NCI-H1930 (cell line): ENCODE measurements at regions not wholly inside any gene's neighbourhood (a gene's known extent, or its start where the extent isn't known, plus 50 kb on each side); places are given as distances from the start of the nearest gene placed in this dataset.

ENCODE experiments used
- DNase-seq, 2 experiments: peaks; one replicate each; lab custom pipeline; 2025; lab: John Stamatoyannopoulos, UW

DNA sequence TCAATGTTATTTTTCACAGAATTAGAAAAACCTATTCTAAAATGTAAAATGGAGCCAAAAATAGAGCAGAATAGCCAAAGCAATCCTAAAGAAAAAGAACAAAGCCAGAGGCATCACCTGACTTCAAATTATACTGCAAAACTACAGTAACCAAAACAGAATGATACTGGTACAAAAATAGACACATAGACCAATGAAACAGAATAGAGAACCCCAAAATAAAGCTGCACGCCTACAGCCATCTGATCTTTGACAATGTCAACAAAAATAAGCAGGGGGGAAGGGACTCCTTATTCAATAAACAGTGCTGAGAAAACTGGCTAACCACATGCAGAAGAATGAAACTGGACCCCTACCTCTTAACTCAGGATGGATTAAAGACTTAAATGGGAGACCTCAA is 65.8 kb upstream of the PDE4D start:
- DNase-seq = no peak

DNA sequence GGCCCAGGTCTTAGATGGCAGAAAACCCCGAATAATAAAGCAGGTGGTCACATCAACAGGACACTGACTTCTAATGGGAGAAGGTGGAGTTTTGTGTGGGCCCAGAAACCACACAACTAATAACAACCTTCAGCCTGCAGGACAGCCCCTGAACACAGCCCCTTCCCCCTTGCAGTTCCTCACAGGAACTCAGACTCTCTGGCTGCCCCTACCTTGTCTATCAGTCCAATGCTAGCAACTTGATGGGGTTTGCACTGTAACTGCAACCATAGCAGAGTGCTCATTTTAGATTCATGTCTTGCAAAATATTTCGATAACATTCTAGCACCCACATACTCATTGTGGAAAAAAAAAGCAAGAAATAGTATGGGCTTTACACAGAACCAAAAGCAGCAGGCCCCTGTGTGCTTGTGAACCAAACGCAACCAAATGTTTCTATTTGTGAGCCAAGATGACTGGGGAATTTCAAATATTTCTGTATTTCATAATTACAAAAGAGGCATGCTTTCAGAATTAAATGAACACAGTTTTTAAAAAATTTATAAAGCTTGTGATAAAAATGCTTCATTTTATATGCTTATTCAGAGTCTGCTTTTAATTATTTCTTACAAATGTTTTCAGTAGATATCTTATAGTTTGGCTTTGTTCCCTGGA is 62.7 kb upstream of the PDE4D start:
- DNase-seq = no peak

DNA sequence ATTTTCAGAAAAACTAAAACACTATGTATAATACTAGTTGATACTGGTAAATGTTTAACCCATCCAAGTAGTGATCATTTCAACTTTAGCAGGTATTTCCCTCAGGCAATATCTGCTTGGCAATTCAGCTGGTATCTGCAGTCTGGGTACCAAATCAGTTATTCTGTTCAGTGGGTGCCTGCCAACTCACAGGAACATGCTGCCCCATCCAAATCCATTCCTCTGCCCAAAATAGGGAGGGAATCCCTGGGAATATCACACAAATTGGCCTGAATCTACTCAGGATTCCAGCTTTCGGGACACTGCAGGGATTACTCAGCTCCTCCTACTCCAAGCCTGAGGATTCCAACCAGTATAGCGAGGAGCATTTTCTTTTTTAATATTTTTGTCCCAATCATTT is 61.7 kb upstream of the PDE4D start:
- no peak for DNase-seq

DNA sequence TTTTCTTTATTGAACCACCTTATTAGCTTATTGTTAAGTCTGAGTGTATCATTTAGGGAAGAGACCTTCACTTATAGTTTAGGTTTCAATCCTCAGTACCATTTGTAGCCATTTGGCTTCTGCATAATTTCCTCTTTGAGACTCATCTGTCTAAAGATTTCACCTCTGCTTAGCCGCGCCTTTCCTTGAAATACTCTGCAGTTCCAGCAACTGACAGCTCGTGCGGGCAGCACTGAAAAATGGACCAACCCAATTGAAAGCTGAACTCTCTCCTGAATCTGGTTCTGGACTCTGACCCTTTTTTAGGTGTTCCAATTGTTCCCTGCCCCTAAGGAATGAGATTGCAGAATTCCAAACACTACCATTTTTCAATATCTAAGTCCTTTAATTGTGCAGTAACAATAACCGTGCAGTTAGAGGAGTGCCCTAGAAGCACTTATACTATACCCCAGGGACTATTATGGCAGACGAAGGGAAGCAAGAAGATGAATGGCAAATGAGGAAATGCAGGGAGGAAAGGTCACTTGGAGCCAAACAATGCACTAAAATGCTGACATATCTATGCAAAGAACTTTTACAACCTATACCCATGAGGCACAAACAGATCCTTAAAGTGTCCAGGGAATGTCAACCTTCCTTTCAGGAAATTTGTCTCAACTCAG is 50.1 kb upstream of the PDE4D start:
- no peak for DNase-seq
